ENCODE measurements at regions not wholly inside any gene's neighbourhood (a gene's known extent, or its start where the extent isn't known, plus 50 kb on each side); places are given as distances from the start of the nearest gene placed in this dataset.

- no peak overlapping the region for H3K4me2 ChIP-seq (ENCODE audit: insufficient read depth, low read length)
- no peak for ATAC-seq (ENCODE audit: insufficient read depth, low read depth)
These were observed 1503.0 kb downstream of the KCNT2 start for GRCh38 chr1:195105281-195105680.

GRCh38 chr1:195097316-195097715, 1510.9 kb downstream of the KCNT2 start:
- ATAC-seq (ENCODE audit: insufficient read depth, low read depth) (0 out of 3 replicates have a peak, but pooled peaks have one; percentile 17), DNase-seq (no peak)
- H3K9me3 ChIP-seq (ENCODE audit: insufficient read depth, low read length, severe bottlenecking) = no peaks in the 10 kb centered on the region
- no peak overlapping the region for H3K9ac ChIP-seq (ENCODE audit: low read depth, low read length)
- no peak overlapping the region for H3K27ac ChIP-seq (ENCODE audit: low read length)
- H3K4me3 ChIP-seq (ENCODE audit: low read depth in 1 of 2, low read length in 2 of 2) = no peak overlapping the region
- H2AFZ ChIP-seq (ENCODE audit: low read depth, low read length) = no peak overlapping the region
- no peak for TF ChIP-seq CTCF (IDR thresholded peaks at IDR 0.05; ENCODE audit: borderline replicate concordance, extremely low read depth, low read length, poor library complexity, severe bottlenecking)
- no peak for TF ChIP-seq EZH2 (IDR thresholded peaks at IDR 0.05; ENCODE audit: borderline replicate concordance, low read depth, low read length, severe bottlenecking)
- H3K79me2 ChIP-seq (ENCODE audit: insufficient read depth, low read length) = no peaks in the 10 kb centered on the region
- H3K4me1 ChIP-seq (ENCODE audit: insufficient read depth, low read length) = no peaks in the 10 kb centered on the region
- no peaks in the 10 kb centered on the region for H3K36me3 ChIP-seq (ENCODE audit: insufficient read depth, low read length)
- H4K20me1 ChIP-seq (ENCODE audit: insufficient read depth, low read length) = no peaks in the 10 kb centered on the region
- H3K27me3 ChIP-seq (ENCODE audit: insufficient read depth, low read length, poor library complexity) = no peaks in the 10 kb centered on the region
- H3K4me2 ChIP-seq (ENCODE audit: insufficient read depth, low read length) = no peak overlapping the region

More at GRCh38 chr1:195105281-195105680, 1503.0 kb downstream of the KCNT2 start:
- Histone ChIP-seq H3K79me2 (ENCODE audit: insufficient read depth, low read length) (no peaks in the 10 kb centered on the region), H3K4me3 (ENCODE audit: low read depth in 1 of 2, low read length in 2 of 2) (no peak overlapping the region), H4K20me1 (ENCODE audit: insufficient read depth, low read length) (no peaks in the 10 kb centered on the region), H3K27me3 (ENCODE audit: insufficient read depth, low read length, poor library complexity) (no peaks in the 10 kb centered on the region), H3K9ac (ENCODE audit: low read depth, low read length) (no peak overlapping the region), H3K9me3 (ENCODE audit: insufficient read depth, low read length, severe bottlenecking) (no peaks in the 10 kb centered on the region), H3K4me1 (ENCODE audit: insufficient read depth, low read length) (no peaks in the 10 kb centered on the region), H2AFZ (ENCODE audit: low read depth, low read length) (no peak overlapping the region), H3K27ac (ENCODE audit: low read length) (no peak overlapping the region), H3K36me3 (ENCODE audit: insufficient read depth, low read length) (no peaks in the 10 kb centered on the region)
- no peak for DNase-seq
- TF ChIP-seq EZH2 (IDR thresholded peaks at IDR 0.05; ENCODE audit: borderline replicate concordance, low read depth, low read length, severe bottlenecking) (no peak), CTCF (IDR thresholded peaks at IDR 0.05; ENCODE audit: borderline replicate concordance, extremely low read depth, low read length, poor library complexity, severe bottlenecking) (no peak)

GRCh38 chr1:195096051-195096521, 1512.2 kb downstream of the KCNT2 start:
- TF ChIP-seq CTCF (IDR thresholded peaks at IDR 0.05; ENCODE audit: borderline replicate concordance, extremely low read depth, low read length, poor library complexity, severe bottlenecking) (no peak), EZH2 (IDR thresholded peaks at IDR 0.05; ENCODE audit: borderline replicate concordance, low read depth, low read length, severe bottlenecking) (no peak)
- no peaks in the 10 kb centered on the region for H3K4me1 ChIP-seq (ENCODE audit: insufficient read depth, low read length)
- DNase-seq = no peak
- H3K9ac ChIP-seq (ENCODE audit: low read depth, low read length) = no peak overlapping the region
- ATAC-seq (ENCODE audit: insufficient read depth, low read depth) = no peak
- H3K27me3 ChIP-seq (ENCODE audit: insufficient read depth, low read length, poor library complexity) = no peaks in the 10 kb centered on the region
- H3K27ac ChIP-seq (ENCODE audit: low read length) = no peak overlapping the region
- H3K4me2 ChIP-seq (ENCODE audit: insufficient read depth, low read length) = no peak overlapping the region
- H3K9me3 ChIP-seq (ENCODE audit: insufficient read depth, low read length, severe bottlenecking) = no peaks in the 10 kb centered on the region
- H3K4me3 ChIP-seq (ENCODE audit: low read depth in 1 of 2, low read length in 2 of 2) = no peak overlapping the region
- no peak overlapping the region for H2AFZ ChIP-seq (ENCODE audit: low read depth, low read length)
- H3K79me2 ChIP-seq (ENCODE audit: insufficient read depth, low read length) = no peaks in the 10 kb centered on the region
- H3K36me3 ChIP-seq (ENCODE audit: insufficient read depth, low read length) = no peaks in the 10 kb centered on the region
- H4K20me1 ChIP-seq (ENCODE audit: insufficient read depth, low read length) = no peaks in the 10 kb centered on the region

GRCh38 chr1:195085196-195085595, 1523.0 kb downstream of the KCNT2 start:
- no peak for TF ChIP-seq EZH2 (IDR thresholded peaks at IDR 0.05; ENCODE audit: borderline replicate concordance, low read depth, low read length, severe bottlenecking)
- no peak for TF ChIP-seq CTCF (IDR thresholded peaks at IDR 0.05; ENCODE audit: borderline replicate concordance, extremely low read depth, low read length, poor library complexity, severe bottlenecking)
- Histone ChIP-seq H2AFZ (ENCODE audit: low read depth, low read length) (no peak overlapping the region), H3K9me3 (ENCODE audit: insufficient read depth, low read length, severe bottlenecking) (no peaks in the 10 kb centered on the region), H3K4me2 (ENCODE audit: insufficient read depth, low read length) (no peak overlapping the region), H3K4me3 (ENCODE audit: low read depth in 1 of 2, low read length in 2 of 2) (no peak overlapping the region), H4K20me1 (ENCODE audit: insufficient read depth, low read length) (no peaks in the 10 kb centered on the region), H3K36me3 (ENCODE audit: insufficient read depth, low read length) (no peaks in the 10 kb centered on the region), H3K9ac (ENCODE audit: low read depth, low read length) (no peak overlapping the region), H3K4me1 (ENCODE audit: insufficient read depth, low read length) (no peaks in the 10 kb centered on the region), H3K27me3 (ENCODE audit: insufficient read depth, low read length, poor library complexity) (no peaks in the 10 kb centered on the region), H3K27ac (ENCODE audit: low read length) (no peak overlapping the region), H3K79me2 (ENCODE audit: insufficient read depth, low read length) (no peaks in the 10 kb centered on the region)
- no peak for ATAC-seq (ENCODE audit: insufficient read depth, low read depth)
- DNase-seq = no peak
